GM04503 (cell line): ENCODE measurements at regions not wholly inside any gene's neighbourhood (a gene's known extent, or its start where the extent isn't known, plus 50 kb on each side); places are given as distances from the start of the nearest gene placed in this dataset.

Experiments used
- DNase-seq: peaks from one replicate; pipeline ENCODE4 v3.0.0-alpha.2; 2012; ENCODE audit warnings: low read depth

- DNase-seq = no peak
Observed at GRCh38 chr6:77979204-77979603, 326.4 kb downstream of the MEI4 start.

- no peak for DNase-seq
Observed at GRCh38 chr6:77986380-77987034, 333.7 kb downstream of the MEI4 start.

GRCh38 chr6:77987035-77987384, 334.2 kb downstream of the MEI4 start:
- no peak for DNase-seq

DNA sequence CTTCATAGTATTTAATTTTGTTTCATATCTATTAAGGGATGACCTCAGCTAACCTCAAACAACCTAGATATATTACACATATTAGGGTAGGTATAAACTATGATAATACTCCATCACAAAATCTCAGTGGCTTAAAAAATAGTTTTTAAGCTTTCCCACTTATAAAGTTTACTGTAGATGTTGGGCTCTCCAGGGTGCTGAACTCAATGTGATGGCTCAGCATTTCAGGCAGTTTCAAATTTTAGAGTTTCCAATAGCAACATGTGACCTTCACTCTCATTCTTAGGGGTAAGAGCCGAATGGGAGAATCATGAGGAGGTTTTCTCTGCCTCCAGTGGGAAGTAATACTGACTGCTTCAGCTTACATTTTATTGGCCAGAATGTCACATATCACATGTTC, 357.3 kb downstream of the MEI4 start:
- no peak for DNase-seq

- DNase-seq = no peak
Observed at GRCh38 chr6:78020586-78020985, 367.7 kb downstream of the MEI4 start.

- DNase-seq = no peak
Observed at GRCh38 chr6:78025502-78025901, 372.7 kb downstream of the MEI4 start.

DNA sequence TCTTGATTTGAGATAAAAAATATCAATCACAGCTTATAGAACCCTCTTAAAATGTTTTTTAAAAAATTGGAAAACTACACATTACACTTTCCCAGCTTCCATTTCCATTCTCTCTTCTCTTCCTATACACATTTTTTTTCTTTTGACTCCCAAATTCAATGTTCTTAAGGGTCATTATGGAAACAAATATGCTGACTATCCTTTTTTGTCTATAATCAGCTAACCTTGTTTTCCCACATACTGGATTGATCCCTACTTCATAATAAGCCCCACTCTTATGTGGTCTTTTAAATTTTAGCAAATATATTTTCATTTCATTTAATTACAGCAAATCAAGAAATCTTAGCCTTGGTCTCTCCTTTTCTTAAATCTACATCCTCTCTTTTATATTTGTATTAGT, 378.4 kb downstream of the MEI4 start:
- no peak for DNase-seq

GRCh38 chr6:78059171-78059570, 406.3 kb downstream of the MEI4 start:
- no peak for DNase-seq

GRCh38 chr6:78062993-78063392, 410.2 kb downstream of the MEI4 start:
- DNase-seq = no peak

DNA sequence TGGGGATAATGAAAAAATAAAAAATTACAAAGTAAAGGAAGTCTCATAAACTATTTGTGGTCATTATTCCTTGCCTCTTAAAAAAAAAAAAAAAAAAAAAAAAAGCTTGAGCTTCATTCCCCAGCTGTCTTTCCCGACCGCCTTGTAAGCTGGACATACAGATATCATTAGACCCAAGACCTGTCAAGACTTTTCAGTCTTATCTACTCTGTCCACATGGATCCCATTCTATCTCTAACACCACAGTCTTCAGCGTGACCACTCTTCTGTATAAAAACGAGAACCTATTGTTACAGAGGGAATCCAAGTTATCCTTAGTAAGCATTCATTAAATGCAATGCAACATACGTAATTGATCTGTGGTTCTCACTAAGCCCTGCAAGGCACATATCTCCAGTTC, 423.5 kb downstream of the MEI4 start:
- no peak for DNase-seq

- DNase-seq = no peak
Observed at GRCh38 chr6:78089531-78089930, 436.7 kb downstream of the MEI4 start.

DNA sequence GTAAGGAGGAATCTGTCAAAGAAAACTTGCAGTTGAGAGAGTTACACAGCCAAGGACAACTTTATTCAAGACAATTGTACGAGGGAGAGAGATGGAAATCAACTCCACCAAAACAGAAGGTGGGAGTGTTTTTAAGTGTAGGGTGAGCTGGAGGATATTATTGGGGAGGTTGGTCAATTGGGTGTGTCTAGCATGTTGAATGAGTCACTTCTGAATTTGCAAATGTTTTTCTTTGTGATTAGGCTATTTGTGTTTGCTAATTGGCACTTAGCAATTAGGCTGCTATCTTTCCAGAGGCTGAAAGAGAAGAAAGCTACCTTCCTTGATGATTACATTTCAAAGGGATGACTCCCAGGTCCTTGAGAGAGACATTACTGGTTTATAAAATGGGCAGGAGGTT, 441.1 kb downstream of the MEI4 start:
- DNase-seq = no peak

DNA sequence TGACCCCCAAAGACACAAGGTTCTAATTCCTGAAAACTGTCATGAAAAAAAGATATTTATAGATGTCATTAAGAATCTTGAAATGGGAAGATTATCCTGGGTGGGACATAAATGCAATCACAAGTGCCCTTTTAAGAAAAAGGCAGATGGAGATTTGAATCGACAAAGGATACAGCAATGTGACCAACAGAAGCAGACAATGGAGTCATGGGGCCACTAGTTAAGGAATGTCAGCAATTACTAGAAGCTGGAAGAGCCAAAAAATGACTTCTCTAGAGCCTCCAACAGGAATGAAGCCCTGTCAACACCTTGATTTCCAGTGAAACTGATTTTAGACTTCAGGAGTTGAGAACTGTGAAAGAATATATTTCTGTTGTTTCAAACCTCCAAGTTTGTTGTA, 448.5 kb downstream of the MEI4 start:
- no peak for DNase-seq

- DNase-seq = no peak
Observed at GRCh38 chr6:78110641-78111040, 457.8 kb downstream of the MEI4 start.

- no peak for DNase-seq
Observed at GRCh38 chr6:78117966-78118365, 465.1 kb downstream of the MEI4 start.

DNA sequence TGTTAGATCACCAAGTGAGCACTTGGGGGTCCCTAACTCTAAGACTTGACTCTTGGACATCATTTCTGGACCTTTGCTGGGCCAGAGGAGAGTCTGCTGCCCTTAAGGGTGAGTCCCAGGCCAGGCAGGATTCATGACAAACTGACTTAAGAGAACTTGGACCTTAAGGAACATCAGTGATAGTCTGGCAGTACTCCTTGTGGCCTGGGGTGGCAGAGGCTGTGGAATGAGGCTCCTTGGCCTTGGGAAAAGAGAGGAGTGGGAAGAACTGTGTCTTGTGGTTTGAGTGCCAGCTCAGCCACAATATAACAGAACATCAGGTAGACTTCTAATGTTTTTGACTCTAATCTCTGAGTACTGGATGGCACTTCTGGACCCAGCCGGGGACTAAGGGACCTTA, 478.7 kb downstream of the MEI4 start:
- no peak for DNase-seq

DNA sequence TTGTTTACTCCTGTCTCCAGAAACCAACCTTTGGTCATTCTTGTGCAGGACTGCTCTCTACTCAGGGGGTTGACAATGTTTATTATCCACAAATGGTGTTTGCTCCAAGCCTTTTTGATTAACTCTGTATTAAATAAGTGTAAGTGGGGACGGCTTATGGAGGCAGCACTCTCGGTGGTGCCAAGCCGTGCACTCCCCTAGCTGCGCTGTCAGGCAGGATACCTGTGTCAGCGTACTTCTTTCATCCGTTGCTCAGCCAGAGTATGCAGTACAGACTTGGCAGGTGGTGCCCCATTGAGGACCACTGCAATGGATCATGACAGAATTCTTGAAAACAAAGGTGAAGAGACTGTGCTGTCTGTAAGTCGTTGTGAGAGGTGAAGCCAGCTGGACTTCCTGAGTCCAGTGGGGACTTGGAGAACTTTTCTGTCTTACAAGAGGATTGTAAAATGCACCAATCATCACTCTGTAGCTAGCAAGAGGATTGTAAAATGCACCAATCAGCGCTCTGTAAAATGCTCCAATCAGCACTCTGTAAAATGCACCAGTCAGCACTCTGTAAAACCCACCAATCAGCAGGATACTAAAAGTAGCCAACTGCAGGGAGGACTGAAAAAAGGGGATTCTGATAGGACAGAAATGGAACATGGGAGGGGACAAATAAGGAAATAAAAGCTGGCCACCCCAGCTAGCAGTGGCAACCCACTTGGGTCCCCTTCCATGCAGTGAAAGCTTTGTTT, 480.0 kb downstream of the MEI4 start:
- no peak for DNase-seq

- no peak for DNase-seq
Observed at GRCh38 chr6:78150425-78150824, 497.6 kb downstream of the MEI4 start.

GRCh38 chr6:78153976-78154375, 501.1 kb downstream of the MEI4 start:
- DNase-seq = no peak

GRCh38 chr6:78157606-78158005, 504.8 kb downstream of the MEI4 start:
- DNase-seq = no peak

DNA sequence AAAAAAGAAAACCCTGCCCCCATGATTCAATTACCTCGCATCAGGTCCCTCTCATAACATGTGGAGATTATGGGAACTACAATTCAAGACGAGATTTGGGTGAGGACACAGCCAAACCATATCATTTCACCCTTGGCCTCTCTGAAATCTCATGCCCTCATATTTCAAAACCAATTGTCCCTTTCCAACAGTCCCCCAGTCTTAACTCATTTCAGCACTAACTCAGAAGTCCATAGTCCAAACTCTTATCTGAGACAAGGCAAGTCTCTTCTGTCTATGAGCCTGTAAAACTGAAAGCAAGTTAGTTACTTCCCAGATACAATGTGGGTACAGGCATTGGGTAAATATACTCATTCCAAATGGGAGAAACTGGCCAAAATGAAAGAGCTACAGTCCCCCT, 536.1 kb downstream of the MEI4 start:
- DNase-seq = no peak

DNA sequence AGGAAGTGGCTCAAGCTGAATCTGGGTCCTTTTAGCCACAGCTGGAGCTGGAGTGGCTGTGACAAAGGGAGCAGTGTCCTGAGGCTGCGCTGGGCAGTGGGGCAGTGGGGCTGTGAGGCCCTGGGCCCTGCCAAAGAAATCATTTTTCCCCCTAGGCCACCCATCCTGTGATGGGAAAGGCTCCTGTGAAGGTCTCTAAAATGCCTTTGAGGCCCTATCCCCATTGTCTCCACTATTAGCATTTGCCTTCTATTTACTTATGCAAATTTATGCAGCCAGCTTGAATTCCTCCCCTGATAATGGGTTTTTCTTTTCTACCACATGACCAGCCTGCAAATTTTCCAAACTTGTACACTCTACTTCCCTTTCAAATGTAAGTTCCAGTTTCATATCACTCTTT, 539.2 kb downstream of the MEI4 start:
- DNase-seq = no peak

GRCh38 chr6:78199044-78199443, 546.2 kb downstream of the MEI4 start:
- no peak for DNase-seq

- DNase-seq = no peak
Observed at GRCh38 chr6:78222226-78222625, 569.4 kb downstream of the MEI4 start.
